ENCODE measurements at regions not wholly inside any gene's neighbourhood (a gene's known extent, or its start where the extent isn't known, plus 50 kb on each side); places are given as distances from the start of the nearest gene placed in this dataset.

GRCh38 chr2:76160670-76161069 lies 450.0 kb upstream of the GCFC2 start:
- no peak for TF ChIP-seq CTCF (IDR thresholded peaks at IDR 0.05)
- TF ChIP-seq ZFX (IDR thresholded peaks at IDR 0.05; ENCODE audit: borderline replicate concordance): no peak
